Muscle layer of colon (tissue), 2 donors: ENCODE measurements at regions not wholly inside any gene's neighbourhood (a gene's known extent, or its start where the extent isn't known, plus 50 kb on each side); places are given as distances from the start of the nearest gene placed in this dataset.
"Not testable (repeated sequence)": the region's sequence is repeated elsewhere in the genome, so short reads cannot be mapped to it uniquely, and the experiment has no call there.

Experiments
- H3K27ac ChIP-seq: one replicate; pipeline ENCODE4 v1.7.0; 2013; ENCODE audit warnings: low read depth, mild to moderate bottlenecking, low read length, moderate library complexity
- H3K27me3 ChIP-seq, 2 donors: one replicate each; pipeline ENCODE4 v1.7.0; 2013; ENCODE audit warnings: low read length in 2 of 2, mild to moderate bottlenecking in 2 of 2; ENCODE audit not compliant: insufficient read depth in 2 of 2, control insufficient read depth in 1 of 2
- H3K36me3 ChIP-seq: one replicate; pipeline ENCODE4 v1.7.0; 2013; ENCODE audit warnings: mild to moderate bottlenecking, low read length; ENCODE audit not compliant: insufficient read depth
- H3K4me1 ChIP-seq: one replicate; pipeline ENCODE4 v1.7.0; 2013; ENCODE audit warnings: mild to moderate bottlenecking, low read length; ENCODE audit not compliant: insufficient read depth
- H3K4me3 ChIP-seq, 2 donors: one replicate each; pipeline ENCODE4 v1.7.0; 2013; ENCODE audit warnings: low read length in 2 of 2, low read depth in 1 of 2, mild to moderate bottlenecking in 1 of 2, moderate library complexity in 1 of 2
- H3K9ac ChIP-seq: one replicate; pipeline ENCODE4 v1.7.0; 2013; ENCODE audit warnings: low read length
- H3K9me3 ChIP-seq: one replicate; pipeline ENCODE4 v1.7.0; 2013; ENCODE audit warnings: mild to moderate bottlenecking, low read length
- donor health status: abdominal sarcoma.
- donor health status: Adenocarcinoma of cecum.

DNA sequence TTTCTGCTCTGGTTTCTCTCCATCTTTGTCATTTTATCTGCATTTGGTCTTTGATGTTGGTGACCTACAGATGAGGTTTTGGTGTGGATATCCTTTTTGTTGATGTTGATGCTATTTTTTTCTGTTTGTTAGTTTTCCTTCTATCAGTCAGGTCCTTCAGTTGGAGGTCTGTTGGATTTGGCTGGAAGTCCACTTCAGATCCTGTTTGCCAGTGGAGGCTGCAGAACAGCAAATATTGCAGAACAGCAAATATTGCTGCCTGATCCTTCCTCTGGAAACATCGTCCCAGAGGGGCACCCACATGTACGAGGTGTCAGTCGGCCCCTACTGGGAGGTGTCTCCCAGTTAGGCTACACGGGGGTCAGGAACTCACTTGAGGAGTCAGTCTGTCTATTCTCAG, 265.4 kb upstream of the SYNCRIP start:
- H3K4me1 ChIP-seq, H3K36me3 ChIP-seq, H3K27me3 ChIP-seq, H3K27ac ChIP-seq, H3K9ac ChIP-seq, H3K9me3 ChIP-seq, H3K4me3 ChIP-seq: not testable (repeated sequence)

- Histone ChIP-seq H3K9me3 (no peaks in the 10 kb centered on the region), H3K27me3 (no peaks in the 10 kb centered on the region), H3K4me1 (no peaks in the 10 kb centered on the region), H3K36me3 (no peaks in the 10 kb centered on the region), H3K9ac (no peak overlapping the region), H3K4me3 (no peak overlapping the region), H3K27ac (no peak overlapping the region)
Observed at GRCh38 chr6:85892346-85892745, 249.7 kb upstream of the SYNCRIP start.

DNA sequence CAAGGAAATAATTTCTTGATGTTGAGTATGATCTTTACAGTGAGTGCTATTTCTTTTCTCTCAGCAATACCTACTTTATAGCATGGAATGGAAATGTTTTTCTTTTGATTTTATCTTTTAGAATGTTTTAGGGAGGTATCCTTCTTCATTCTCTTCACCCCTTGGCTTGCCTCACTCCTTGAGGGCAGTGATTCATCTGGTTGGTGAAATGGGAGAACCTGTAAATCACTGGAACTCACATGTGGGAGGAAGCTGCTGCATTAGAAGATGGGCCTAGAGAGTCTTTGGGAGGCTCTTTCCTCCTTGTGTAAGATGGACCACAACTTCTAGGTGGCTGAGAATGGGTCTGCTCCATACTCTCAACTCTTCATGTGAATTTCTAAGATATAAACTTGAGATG, 244.8 kb upstream of the SYNCRIP start:
- Histone ChIP-seq H3K4me1 (no peaks in the 10 kb centered on the region), H3K4me3 (no peak overlapping the region), H3K27ac (no peak overlapping the region), H3K27me3 (no peaks in the 10 kb centered on the region), H3K36me3 (no peaks in the 10 kb centered on the region), H3K9me3 (no peaks in the 10 kb centered on the region), H3K9ac (no peak overlapping the region)

DNA sequence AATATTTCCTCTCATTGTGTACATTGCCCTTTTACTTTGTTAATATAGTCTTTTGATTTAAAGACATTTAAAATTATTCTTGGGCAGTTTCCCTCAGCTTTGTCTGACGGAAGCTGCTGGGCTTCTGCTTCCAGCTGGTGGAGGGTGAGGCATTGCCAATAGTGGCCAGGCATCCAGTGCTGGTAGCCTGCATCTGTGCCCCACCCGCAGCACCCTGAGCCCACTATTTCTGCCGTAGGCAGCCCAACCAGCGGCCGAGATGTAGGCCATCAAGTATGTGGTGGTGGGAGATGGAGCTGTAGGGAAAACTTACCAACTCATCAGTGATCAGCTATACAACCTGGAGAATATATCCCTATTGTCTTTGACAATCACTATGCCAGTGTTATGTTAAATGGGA, 226.0 kb upstream of the SYNCRIP start:
- H3K27ac ChIP-seq = no peak overlapping the region
- no peaks in the 10 kb centered on the region for H3K27me3 ChIP-seq
- no peak overlapping the region for H3K4me3 ChIP-seq
- H3K4me1 ChIP-seq = peaks cover 32% of the 10 kb centered on the region
- H3K9me3 ChIP-seq = no peaks in the 10 kb centered on the region
- no peaks in the 10 kb centered on the region for H3K36me3 ChIP-seq
- H3K9ac ChIP-seq = no peak overlapping the region

DNA sequence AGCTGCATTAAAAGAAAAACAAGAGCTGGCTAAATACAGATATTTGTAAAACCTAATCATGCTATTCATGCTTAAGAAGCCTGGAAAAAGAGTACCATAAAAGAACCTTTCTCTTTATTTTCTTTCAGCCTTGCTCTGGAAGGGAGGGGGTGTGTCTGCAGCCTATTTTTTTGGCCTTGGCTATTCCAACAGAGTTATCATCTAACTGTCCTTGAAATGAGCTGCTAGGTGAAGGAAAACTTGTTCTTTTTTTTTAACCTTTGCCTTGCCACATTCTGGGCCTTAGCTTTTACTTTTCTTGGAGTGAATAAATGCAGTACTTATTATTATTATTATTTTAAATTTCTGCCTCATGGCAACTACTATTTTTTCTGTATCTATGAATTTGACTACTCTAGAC, 224.9 kb upstream of the SYNCRIP start:
- Histone ChIP-seq H3K9me3 (no peaks in the 10 kb centered on the region), H3K9ac (no peak overlapping the region), H3K36me3 (no peaks in the 10 kb centered on the region), H3K4me1 (peaks cover 32% of the 10 kb centered on the region), H3K4me3 (no peak overlapping the region), H3K27ac (no peak overlapping the region), H3K27me3 (no peaks in the 10 kb centered on the region)

DNA sequence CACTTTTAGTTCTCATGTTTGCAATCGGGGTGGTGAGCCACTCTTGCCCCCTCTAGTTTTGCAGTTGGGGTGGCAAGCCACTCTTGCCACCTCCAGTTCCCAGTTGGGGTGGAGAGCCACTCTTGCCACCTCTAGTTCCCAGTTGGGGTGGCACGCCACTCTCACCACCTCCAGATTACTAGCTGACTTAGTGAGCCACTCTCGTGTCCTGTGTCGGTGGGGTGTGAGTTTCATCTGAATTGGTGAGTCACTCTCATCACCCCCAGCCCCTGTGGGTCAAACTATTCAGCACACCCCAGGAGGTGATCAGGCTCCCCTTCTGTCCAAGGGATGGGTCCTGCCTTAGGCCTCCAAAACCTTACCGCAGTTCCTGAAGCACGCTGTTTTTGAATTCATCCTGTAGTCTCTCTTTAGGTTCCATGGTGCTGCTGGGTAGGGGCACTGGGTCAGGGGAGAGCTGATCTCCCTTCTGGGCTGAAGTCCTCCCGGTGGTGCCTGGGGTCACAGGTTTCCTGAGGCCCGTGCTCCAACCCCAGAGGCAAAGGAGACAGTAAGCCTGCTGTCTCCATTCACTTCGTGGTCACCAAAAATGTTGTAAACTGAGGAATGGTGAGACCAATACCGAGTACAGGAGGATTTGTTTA, 224.2 kb upstream of the SYNCRIP start:
- no peaks in the 10 kb centered on the region for H3K36me3 ChIP-seq
- H3K27me3 ChIP-seq = no peaks in the 10 kb centered on the region
- peak overlapping the region in 1 of 2 donors; percentile 85 for H3K4me3 ChIP-seq
- no peak overlapping the region for H3K9ac ChIP-seq
- no peaks in the 10 kb centered on the region for H3K9me3 ChIP-seq
- peaks cover 32% of the 10 kb centered on the region for H3K4me1 ChIP-seq
- peak overlapping the region; percentile 79 for H3K27ac ChIP-seq

DNA sequence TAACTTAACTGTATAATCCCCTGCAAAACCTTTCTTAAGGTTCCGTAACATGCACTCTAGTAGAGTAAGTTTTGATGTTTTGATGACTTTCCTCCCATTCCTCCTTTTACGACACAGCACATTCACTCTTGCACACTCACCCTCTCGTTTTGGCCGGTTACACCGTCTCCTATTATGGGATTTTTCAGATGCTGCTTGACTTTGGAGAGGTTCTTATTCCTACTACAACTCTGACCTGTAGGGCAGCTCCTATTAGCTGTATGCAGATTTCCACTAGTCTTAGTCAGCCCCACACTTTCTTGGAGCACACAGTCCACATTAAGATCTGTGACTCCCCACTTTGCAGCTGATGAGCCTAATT, 223.7 kb upstream of the SYNCRIP start:
- Histone ChIP-seq H3K27ac (peak overlapping the region; percentile 79), H3K9ac (peak overlapping the region; percentile 61), H3K4me3 (peak overlapping the region; percentile 3 to 85), H3K27me3 (no peaks in the 10 kb centered on the region), H3K9me3 (no peaks in the 10 kb centered on the region), H3K36me3 (no peaks in the 10 kb centered on the region), H3K4me1 (peaks cover 32% of the 10 kb centered on the region)

GRCh38 chr6:85865420-85866369, 223.0 kb upstream of the SYNCRIP start:
- H3K27ac ChIP-seq = peak overlapping the region; percentile 79
- peaks cover 32% of the 10 kb centered on the region for H3K4me1 ChIP-seq
- peak overlapping the region; percentile 61 for H3K9ac ChIP-seq
- no peaks in the 10 kb centered on the region for H3K9me3 ChIP-seq
- no peaks in the 10 kb centered on the region for H3K27me3 ChIP-seq
- H3K36me3 ChIP-seq = no peaks in the 10 kb centered on the region
- H3K4me3 ChIP-seq = peak overlapping the region; percentile 3 to 85

GRCh38 chr6:85864453-85865401, 222.0 kb upstream of the SYNCRIP start:
- peaks cover 32% of the 10 kb centered on the region for H3K4me1 ChIP-seq
- no peaks in the 10 kb centered on the region for H3K9me3 ChIP-seq
- no peaks in the 10 kb centered on the region for H3K27me3 ChIP-seq
- peak overlapping the region; percentile 61 for H3K9ac ChIP-seq
- no peaks in the 10 kb centered on the region for H3K36me3 ChIP-seq
- peak overlapping the region in 1 of 2 donors; percentile 85 for H3K4me3 ChIP-seq
- H3K27ac ChIP-seq = peak overlapping the region; percentile 79

GRCh38 chr6:85856235-85856634, 213.5 kb upstream of the SYNCRIP start:
- Histone ChIP-seq H3K36me3 (no peaks in the 10 kb centered on the region), H3K9me3 (no peaks in the 10 kb centered on the region), H3K27ac (no peak overlapping the region), H3K9ac (no peak overlapping the region), H3K27me3 (no peaks in the 10 kb centered on the region), H3K4me1 (no peaks in the 10 kb centered on the region), H3K4me3 (no peak overlapping the region)
